Progenitor cell of endocrine pancreas (in vitro differentiated cells): ENCODE measurements at regions not wholly inside any gene's neighbourhood (a gene's known extent, or its start where the extent isn't known, plus 50 kb on each side); places are given as distances from the start of the nearest gene placed in this dataset.
"Not testable (repeated sequence)": the region's sequence is repeated elsewhere in the genome, so short reads cannot be mapped to it uniquely, and the experiment has no call there.

Experiments
- DNase-seq: peaks from one replicate; pipeline ENCODE4 v3.0.0; 2021; ENCODE audit warnings: low spot score; ENCODE audit not compliant: unreplicated experiment
- H3K27ac Mint-ChIP-seq: 2 replicates; pipeline ENCODE4 v1.8.0; 2021; ENCODE audit warnings: mild to moderate bottlenecking, moderate library complexity, mixed read lengths
- H3K27me3 Mint-ChIP-seq: 2 replicates; pipeline ENCODE4 v1.8.0; 2021; ENCODE audit warnings: mixed read lengths
- H3K36me3 Mint-ChIP-seq: 2 replicates; pipeline ENCODE4 v1.8.0; 2022; ENCODE audit warnings: mixed read lengths; ENCODE audit not compliant: insufficient read depth
- H3K4me1 Mint-ChIP-seq: 2 replicates; pipeline ENCODE4 v1.8.0; 2021; ENCODE audit warnings: low read depth, mixed read lengths
- H3K4me3 Mint-ChIP-seq: 2 replicates; pipeline ENCODE4 v1.8.0; 2021; ENCODE audit warnings: low read depth, mild to moderate bottlenecking, moderate library complexity, mixed read lengths
- H3K9me3 Mint-ChIP-seq: 2 replicates; pipeline ENCODE4 v1.8.0; 2021; ENCODE audit warnings: low read depth, mixed read lengths
- TF ChIP-seq, protein P1 (sequence below): fragments of 200-600 bp; sonication (generic); IDR thresholded peaks from one replicate; pipeline ENCODE4 v1.5.0; 2021; ENCODE audit warnings: antibody characterized with exemption, mild to moderate bottlenecking; ENCODE audit not compliant: unreplicated experiment

DNA sequence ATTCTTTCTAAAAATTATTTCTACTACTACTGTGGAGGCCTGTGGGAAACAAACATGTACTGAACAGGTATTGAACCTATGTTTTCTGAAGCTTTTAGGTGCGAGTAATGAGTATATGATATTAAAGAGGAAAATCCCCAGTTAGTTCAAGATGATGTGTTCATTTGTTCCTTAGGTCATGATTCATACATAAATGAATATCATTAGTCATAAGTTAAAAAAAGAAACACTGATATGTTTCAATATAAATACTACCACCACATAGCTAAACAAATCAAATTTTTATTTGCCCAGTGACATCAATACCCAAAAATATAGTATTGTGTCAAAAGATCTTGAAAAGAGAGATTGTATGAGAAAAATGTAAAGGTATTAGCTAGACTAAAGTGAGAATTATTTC lies 210.7 kb upstream of the GNAI1 start:
- DNase-seq, result no peak
- H3K4me1 Mint-ChIP-seq, result no peaks in the 10 kb centered on the region
- H3K36me3 Mint-ChIP-seq, result no peaks in the 10 kb centered on the region
- H3K9me3 Mint-ChIP-seq, result peaks cover 7% of the 10 kb centered on the region
- no peaks in the 10 kb centered on the region for H3K27me3 Mint-ChIP-seq
- TF ChIP-seq, protein P1, sequence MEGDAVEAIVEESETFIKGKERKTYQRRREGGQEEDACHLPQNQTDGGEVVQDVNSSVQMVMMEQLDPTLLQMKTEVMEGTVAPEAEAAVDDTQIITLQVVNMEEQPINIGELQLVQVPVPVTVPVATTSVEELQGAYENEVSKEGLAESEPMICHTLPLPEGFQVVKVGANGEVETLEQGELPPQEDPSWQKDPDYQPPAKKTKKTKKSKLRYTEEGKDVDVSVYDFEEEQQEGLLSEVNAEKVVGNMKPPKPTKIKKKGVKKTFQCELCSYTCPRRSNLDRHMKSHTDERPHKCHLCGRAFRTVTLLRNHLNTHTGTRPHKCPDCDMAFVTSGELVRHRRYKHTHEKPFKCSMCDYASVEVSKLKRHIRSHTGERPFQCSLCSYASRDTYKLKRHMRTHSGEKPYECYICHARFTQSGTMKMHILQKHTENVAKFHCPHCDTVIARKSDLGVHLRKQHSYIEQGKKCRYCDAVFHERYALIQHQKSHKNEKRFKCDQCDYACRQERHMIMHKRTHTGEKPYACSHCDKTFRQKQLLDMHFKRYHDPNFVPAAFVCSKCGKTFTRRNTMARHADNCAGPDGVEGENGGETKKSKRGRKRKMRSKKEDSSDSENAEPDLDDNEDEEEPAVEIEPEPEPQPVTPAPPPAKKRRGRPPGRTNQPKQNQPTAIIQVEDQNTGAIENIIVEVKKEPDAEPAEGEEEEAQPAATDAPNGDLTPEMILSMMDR, result no peak
- H3K4me3 Mint-ChIP-seq, result no peak overlapping the region
- H3K27ac Mint-ChIP-seq, result no peak overlapping the region

DNA sequence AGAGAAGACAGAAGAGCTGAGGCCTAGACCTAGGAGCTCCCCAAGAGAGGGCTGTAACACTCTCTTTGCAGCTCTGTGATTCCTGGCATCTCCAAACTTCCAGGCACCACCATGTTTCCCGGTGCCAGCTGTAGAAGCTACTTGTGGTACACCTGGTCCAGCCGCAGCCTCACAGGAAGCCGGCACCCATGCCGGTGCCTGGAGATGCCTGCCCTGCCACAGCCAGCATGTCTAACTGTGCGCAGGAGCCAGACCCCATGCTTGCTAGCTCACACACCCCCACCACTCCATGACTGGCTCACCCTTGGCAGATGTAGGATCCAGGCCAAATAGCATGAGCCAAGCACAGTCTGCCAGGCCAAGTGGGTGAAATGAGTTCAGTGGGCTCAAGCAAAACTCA lies 211.7 kb upstream of the GNAI1 start:
- Mint-ChIP-seq H3K27ac (no peak overlapping the region), H3K4me1 (no peaks in the 10 kb centered on the region), H3K36me3 (no peaks in the 10 kb centered on the region), H3K9me3 (peaks cover 6% of the 10 kb centered on the region), H3K27me3 (no peaks in the 10 kb centered on the region), H3K4me3 (no peak overlapping the region)
- DNase-seq, result no peak
- TF ChIP-seq, protein P1, result no peak

DNA sequence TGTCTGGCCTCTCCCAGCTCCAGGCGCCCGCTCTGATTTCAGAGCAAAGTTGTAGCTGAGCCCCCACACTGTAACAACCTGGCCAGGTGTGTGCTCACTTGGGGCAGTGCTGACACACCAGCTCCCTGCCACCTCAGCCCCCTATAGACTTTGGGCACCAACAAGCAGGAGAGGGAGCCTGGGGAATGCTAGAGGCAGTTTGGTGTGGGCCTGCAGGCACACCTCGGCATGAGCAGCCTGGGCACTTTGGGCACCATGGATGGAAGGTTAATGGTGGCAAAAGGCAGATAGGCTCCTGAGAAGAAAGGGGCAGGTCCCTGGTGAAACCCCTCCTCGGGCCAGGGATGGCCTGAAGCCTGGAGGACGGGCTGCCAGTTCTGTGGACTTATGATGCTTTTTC lies 212.7 kb upstream of the GNAI1 start:
- no peaks in the 10 kb centered on the region for H3K27me3 Mint-ChIP-seq
- no peak overlapping the region for H3K4me3 Mint-ChIP-seq
- H3K36me3 Mint-ChIP-seq, result no peaks in the 10 kb centered on the region
- TF ChIP-seq, protein P1, result no peak
- H3K9me3 Mint-ChIP-seq, result peaks cover 6% of the 10 kb centered on the region
- no peak overlapping the region for H3K27ac Mint-ChIP-seq
- H3K4me1 Mint-ChIP-seq, result no peaks in the 10 kb centered on the region
- DNase-seq, result no peak

DNA sequence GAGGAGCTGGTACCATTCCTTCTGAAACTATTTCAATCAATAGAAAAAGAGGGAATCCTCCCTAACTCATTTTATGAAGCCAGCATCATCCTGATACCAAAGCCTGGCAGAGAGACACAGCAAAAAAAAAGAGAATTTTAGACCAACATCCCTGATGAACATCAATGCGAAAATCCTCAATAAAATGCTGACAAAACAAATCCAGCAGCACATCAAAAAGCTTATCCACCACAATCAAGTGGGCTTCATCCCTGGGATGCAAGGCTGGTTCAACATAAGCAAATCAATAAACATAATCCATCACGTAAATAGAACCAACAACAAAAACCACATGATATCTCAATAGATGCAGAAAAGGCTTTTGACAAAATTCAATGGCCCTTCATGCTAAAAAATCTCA lies 216.0 kb upstream of the GNAI1 start:
- H3K36me3 Mint-ChIP-seq, result not testable (repeated sequence)

DNA sequence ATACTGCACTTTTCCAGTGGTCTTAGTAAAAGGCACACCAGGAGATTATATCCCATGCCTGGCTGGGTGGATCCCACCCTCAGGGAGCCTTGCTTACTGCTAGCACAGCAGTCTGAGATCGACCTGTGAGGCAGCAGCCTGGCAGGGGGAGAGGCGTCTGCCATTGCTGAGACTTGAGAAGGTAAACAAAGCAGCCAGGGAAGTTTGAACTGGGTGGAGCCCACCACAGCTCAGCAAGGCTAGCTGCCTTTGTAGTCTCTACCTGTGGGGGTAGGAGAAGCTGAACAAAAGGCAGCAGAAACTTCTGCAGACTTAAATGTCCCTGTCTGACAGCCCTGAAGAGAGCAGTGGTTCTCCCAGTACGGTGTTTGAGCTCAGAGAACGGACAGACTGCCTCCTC lies 219.3 kb upstream of the GNAI1 start:
- not testable (repeated sequence) for H3K9me3 Mint-ChIP-seq, DNase-seq, H3K4me1 Mint-ChIP-seq, H3K4me3 Mint-ChIP-seq, H3K27ac Mint-ChIP-seq, H3K27me3 Mint-ChIP-seq, H3K36me3 Mint-ChIP-seq

More for the DNA sequence above, 216.0 kb upstream of the GNAI1 start:
- not testable (repeated sequence) for H3K27me3 Mint-ChIP-seq, H3K4me1 Mint-ChIP-seq, H3K4me3 Mint-ChIP-seq, H3K9me3 Mint-ChIP-seq, H3K27ac Mint-ChIP-seq, DNase-seq

DNA sequence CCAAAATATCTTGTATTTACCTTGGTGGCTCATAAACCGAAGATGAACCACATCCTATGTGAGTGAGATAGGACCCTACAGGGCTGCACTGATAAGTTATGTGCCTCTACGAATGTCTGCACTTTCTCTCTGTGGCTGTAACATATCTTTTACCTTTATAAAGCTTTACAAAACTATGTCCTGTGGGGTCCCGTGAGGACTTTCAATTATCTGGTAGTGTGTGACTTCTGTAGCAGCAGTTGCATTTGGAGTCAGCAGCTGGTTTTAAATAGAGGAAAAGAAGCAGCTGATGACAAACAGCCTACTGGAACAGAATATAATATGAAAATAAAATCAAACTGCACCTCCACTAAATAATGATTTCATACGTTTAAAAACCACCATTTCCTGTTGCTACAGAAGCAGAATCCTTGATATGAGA lies 222.4 kb upstream of the GNAI1 start:
- H3K4me3 Mint-ChIP-seq, result no peak overlapping the region
- no peaks in the 10 kb centered on the region for H3K9me3 Mint-ChIP-seq

More for the DNA sequence above, 222.4 kb upstream of the GNAI1 start:
- Mint-ChIP-seq H3K27ac (no peak overlapping the region), H3K4me1 (no peaks in the 10 kb centered on the region), H3K36me3 (no peaks in the 10 kb centered on the region), H3K27me3 (no peaks in the 10 kb centered on the region)
- TF ChIP-seq, protein P1, result no peak
- no peak for DNase-seq
